Activated CD4-positive, alpha-beta T cell treated with anti-CD3 and anti-CD28 coated beads, Interleukin-2, amount 50 U/mL, for 24 hours (primary cell): ENCODE measurements at regions not wholly inside any gene's neighbourhood (a gene's known extent, or its start where the extent isn't known, plus 50 kb on each side); places are given as distances from the start of the nearest gene placed in this dataset.

Experiments
- DNase-seq, 2 donors: peaks; one replicate each; pipeline ENCODE4 v3.0.0-alpha.2; 2020; ENCODE audit warnings: low read depth in 1 of 2, low spot score in 1 of 2

GRCh38 chr2:23243073-23243659, 141.8 kb upstream of the KLHL29 start:
- DNase-seq = no peak

DNA sequence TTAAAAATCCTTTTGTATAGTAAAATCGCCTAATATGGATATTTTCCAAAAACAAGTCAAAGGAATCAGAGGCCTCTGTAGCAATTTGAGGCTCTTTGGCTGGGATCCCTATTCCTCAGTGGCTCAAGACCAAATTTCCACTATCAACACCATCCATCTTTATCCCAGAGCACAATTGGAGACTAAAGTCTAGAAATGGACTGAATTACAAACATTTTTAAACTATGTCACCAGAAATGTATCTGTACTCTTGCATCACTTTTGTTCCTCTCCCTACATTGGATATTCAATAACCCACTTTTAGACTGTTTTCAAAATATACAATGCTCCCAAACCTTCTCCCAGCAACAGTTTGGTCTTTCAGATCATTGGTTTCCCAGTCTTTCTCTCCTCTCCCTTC, 140.4 kb upstream of the KLHL29 start:
- no peak for DNase-seq

GRCh38 chr2:23246992-23247683, 137.8 kb upstream of the KLHL29 start:
- DNase-seq = no peak

DNA sequence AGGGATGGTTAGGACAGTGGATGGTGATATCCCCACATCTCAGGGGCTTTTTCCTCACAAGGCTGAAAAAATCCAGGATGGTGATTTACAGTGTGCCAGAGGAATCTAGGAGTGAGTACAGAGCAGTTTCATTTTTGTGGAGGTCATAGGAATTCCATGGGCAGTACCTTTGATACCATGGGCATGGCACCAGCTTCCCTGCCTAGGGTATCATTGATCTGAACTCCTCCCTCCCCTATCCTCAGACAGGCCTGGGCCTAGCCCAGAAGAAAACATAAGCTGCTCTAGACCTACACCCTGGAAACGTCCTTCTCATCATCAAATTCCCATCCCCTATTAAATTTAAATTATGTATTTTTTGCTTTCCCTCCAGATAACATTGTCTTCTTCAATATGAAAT, 136.3 kb upstream of the KLHL29 start:
- no peak for DNase-seq

DNA sequence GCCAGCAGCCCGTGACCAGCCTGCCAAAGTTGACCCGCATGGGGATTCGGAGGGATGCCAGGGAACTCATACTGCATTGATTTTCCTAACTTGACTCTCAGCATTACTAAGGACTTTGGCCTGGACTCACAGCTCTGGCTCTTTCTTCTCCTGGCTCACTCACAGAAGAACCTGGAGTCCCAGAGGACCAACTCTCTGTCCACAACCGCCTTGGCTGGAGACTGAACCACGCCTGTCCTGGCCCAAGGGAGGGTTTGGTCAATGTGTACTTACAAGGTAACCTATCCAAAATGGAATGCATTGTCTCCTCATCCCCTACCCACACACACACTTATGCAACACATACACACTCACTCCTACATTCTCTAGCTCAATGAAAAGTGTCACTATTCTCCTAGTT, 135.6 kb upstream of the KLHL29 start:
- no peak for DNase-seq

- DNase-seq = no peak
Observed at GRCh38 chr2:23250371-23250770, 134.6 kb upstream of the KLHL29 start.

- DNase-seq = no peak
Observed at GRCh38 chr2:23256643-23257042, 128.3 kb upstream of the KLHL29 start.

- DNase-seq = no peak
Observed at GRCh38 chr2:23260621-23261020, 124.4 kb upstream of the KLHL29 start.

GRCh38 chr2:23268467-23269263, 116.3 kb upstream of the KLHL29 start:
- DNase-seq = no peak

GRCh38 chr2:23269747-23270146, 115.2 kb upstream of the KLHL29 start:
- no peak for DNase-seq

GRCh38 chr2:23270810-23271209, 114.2 kb upstream of the KLHL29 start:
- DNase-seq = no peak

- no peak for DNase-seq
Observed at GRCh38 chr2:23271230-23271629, 113.7 kb upstream of the KLHL29 start.

GRCh38 chr2:23273786-23274185, 111.2 kb upstream of the KLHL29 start:
- DNase-seq = no peak

DNA sequence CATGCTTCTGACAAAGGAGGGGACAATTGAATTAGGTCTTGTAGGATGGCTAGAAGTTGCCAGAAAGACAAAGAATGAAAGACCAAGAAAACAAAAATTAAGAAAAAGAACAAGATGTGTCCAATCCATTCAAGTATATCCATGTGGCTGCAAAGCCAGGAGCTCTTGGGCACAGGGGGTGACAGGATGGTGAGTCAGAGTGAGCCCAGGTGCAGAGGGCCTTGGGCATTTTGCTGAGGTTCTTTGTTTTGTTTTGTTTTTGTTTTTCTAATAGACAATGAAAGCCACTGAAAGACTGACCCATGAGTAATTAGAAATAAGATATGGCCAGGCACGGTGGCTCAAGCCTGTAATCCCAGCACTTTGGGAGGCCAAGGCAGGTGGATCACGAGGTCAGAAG, 104.6 kb upstream of the KLHL29 start:
- DNase-seq = no peak

- DNase-seq = no peak
Observed at GRCh38 chr2:23283653-23284052, 101.3 kb upstream of the KLHL29 start.

DNA sequence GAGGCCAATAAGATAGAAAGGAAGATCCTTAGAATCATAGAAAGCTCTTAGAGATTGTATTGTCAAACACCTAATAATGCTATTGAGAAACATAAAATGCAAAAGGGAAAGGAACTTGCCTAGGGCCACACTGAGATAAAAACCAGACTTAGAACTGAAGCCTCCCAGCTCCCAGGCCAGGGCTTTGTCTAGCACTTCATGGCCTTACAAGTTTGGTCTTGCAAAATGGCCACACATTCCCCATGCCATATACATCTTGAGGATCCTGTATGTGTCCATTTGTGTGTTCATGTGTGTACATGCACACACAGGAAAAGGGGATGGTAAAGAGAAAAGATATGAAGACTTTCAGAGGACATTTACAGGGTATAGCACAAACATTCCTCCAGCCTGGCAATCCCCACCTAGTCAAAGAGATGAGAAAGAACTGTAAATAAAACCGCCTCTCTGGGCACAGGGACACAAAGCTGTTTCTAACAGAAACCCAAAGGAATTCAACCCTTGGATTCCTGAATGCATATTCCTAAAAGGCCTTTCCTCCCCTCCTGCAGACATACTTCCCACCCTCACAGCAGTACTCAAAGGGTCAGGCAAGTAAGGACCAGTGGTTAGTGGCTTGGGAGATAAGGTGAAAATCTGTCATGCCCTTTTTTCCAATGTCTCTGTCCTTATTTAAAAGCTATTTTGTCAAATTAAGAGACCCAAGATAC, 99.7 kb upstream of the KLHL29 start:
- DNase-seq = no peak

DNA sequence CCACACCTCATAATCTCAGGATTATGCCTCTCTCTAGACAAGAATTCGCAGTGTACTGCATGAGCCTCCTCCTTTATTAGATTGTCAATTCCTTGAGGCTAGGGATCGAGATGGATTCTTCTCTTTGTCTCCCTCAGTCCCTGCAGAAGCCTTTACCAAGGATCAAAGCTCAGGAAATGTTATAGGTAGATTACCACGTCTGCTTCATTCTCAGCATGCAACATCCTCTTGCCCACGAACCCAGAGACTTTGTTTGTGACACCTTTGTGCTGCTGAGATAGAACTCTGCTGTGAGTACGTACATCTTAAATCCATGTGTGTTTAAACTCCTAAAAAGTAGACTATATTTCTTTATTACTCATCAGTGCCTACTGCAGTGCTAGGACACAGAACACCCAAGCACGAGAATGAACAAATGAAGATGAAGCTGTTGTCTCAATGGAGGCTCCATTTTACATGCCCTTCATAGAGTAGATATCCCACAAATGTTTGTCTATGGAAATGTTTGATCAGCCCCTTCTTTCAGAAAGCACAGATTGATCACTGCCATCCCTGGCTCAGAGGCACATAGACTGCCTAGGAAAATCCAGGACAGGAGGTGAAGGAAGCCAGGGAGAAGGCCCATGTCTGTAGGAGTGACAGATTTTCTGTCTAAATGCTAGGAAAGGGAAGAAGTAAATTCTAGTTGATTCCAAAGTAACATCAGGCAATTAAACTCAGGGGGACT, 98.8 kb upstream of the KLHL29 start:
- DNase-seq = no peak

DNA sequence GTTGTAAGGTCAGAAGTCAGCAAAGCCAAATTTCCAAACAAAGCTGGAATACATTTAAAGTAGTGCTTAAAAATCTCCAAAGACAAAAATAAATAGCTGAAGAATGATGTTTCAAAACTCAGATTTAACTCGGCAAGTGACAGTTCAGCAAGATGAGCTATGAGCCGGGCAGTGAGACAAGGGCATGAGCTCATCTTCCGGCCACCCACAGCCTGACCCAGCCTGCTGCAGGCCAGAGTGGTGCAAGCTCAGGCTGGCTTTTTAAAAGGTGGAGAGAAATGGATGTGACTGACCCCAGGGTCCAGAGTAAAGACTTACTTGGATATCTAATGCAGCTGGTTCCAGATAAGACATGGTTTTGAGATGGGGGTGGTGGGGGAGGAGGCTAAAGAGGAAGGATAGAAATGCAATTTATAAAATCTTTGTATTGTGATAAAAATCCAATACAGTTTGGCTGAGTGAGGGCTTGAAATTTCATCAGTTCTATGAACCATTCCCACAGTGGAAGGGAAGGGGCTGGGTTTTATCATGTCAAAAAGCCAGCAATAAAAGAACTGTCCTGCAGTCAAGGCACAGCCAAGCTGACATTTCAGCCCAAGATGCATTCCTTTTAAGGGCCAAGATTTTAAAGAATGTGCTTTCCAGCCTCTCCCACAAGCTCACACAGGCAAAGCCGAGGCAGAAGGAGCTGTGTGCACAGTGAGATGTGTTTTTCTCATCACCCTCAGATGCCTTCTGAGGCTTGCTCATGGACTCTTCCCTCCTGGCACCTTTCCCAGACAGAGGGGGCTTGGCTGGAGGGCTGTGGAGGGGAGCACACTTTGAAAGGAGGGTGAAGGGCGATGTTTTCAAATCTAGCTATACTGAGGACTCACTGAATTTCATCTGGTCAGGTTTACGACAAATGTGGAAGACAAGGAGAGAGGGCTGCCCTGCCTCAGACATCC, 97.9 kb upstream of the KLHL29 start:
- no peak for DNase-seq

GRCh38 chr2:23289671-23290070, 95.3 kb upstream of the KLHL29 start:
- DNase-seq = no peak

DNA sequence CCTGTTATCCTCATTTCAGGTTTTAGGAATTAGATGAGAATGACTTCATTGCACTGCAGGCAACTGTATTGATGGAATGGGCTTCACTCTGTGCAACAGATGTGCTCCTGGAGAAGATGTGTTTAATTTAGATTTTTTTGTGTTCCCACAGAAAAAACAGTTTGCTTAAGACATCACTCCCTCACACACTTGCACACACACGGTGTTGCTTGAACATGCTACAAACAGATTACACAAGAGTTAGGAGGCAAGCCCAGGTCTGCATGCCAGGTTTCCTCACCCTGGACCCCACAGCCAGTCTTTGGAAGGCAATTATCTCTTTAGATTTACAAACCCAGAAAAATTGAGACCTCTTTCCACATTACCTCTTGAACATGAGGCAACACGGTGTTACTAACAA, 93.7 kb upstream of the KLHL29 start:
- no peak for DNase-seq
